ENCODE measurements at regions not wholly inside any gene's neighbourhood (a gene's known extent, or its start where the extent isn't known, plus 50 kb on each side); places are given as distances from the start of the nearest gene placed in this dataset.
A peak's percentile ranks its signal among the peaks of the same experiment; 100 is the strongest.

DNA sequence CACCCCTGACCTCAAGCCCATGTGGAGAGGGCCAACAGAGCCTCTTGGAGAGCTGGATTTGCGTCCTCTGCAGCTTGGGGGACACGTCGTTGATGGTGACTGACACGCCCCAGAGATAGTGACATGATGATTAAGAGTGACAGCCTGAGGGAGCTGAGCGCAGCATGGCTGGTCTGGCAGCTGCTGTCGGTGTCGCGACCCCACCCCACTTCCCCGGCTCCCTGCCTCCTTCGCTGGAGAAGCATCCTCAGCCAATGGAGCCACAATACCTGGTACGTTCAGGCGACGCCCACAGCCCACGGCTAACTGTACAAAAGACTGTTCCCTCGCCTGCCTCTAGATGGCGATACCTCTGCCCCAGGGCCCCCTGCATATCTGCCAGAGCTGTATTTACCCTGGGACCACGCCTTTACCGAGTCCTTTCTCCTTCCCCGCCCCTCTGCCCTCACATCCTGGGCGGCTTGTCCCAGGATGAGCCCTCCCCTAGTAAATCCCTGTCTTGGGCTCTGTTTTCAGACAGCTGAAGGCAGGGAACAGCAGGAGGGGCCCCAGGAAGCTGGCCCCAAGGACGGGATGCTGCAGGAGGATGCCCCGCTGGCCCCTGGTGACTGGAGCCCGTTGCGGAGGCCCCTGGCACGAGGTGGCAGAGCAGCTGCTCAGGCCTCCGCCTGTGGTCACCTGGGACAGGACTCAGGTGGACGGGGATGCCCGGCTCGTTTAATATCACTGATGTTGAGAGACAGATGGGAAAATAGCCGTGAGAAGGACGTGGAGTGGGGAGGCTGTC is 90.6 kb downstream of the RPS6KA4 start:
- H3K4me2 ChIP-seq (ENCODE audit: low read depth, low read length, poor library complexity, severe bottlenecking) = peak overlapping the region; percentile 75
- H3K4me1 ChIP-seq (ENCODE audit: insufficient read depth, low read length, poor library complexity, severe bottlenecking) = peaks cover 4% of the 10 kb centered on the region
- no peak overlapping the region for H3K9ac ChIP-seq (ENCODE audit: low read depth, low read length, poor library complexity, severe bottlenecking)
- H3K36me3 ChIP-seq (ENCODE audit: insufficient read depth, low read length) = no peaks in the 10 kb centered on the region
- no peaks in the 10 kb centered on the region for H3K9me2 ChIP-seq (replicated peaks; ENCODE audit: low read depth, low read length)
- no peaks in the 10 kb centered on the region for H4K20me1 ChIP-seq (ENCODE audit: insufficient read depth, low read length, poor library complexity, severe bottlenecking)
- TF ChIP-seq, protein P1, sequence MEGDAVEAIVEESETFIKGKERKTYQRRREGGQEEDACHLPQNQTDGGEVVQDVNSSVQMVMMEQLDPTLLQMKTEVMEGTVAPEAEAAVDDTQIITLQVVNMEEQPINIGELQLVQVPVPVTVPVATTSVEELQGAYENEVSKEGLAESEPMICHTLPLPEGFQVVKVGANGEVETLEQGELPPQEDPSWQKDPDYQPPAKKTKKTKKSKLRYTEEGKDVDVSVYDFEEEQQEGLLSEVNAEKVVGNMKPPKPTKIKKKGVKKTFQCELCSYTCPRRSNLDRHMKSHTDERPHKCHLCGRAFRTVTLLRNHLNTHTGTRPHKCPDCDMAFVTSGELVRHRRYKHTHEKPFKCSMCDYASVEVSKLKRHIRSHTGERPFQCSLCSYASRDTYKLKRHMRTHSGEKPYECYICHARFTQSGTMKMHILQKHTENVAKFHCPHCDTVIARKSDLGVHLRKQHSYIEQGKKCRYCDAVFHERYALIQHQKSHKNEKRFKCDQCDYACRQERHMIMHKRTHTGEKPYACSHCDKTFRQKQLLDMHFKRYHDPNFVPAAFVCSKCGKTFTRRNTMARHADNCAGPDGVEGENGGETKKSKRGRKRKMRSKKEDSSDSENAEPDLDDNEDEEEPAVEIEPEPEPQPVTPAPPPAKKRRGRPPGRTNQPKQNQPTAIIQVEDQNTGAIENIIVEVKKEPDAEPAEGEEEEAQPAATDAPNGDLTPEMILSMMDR (conservative IDR thresholded peaks at IDR 0.05; ENCODE audit: low read length) = peak; percentile 81
- TF ChIP-seq EZH2phosphoT487 (IDR thresholded peaks at IDR 0.05; ENCODE audit: borderline replicate concordance) = no peak
- no peaks in the 10 kb centered on the region for H3K27me3 ChIP-seq (ENCODE audit: insufficient read depth, low read length, poor library complexity, severe bottlenecking)
- peak overlapping the region; percentile 76 for H2AFZ ChIP-seq (ENCODE audit: low read length)
- H3K9me3 ChIP-seq (ENCODE audit: insufficient read depth, low read depth, low read length) = no peaks in the 10 kb centered on the region
- H3F3A ChIP-seq (ENCODE audit: low read depth) = no peaks in the 10 kb centered on the region
- H3K79me2 ChIP-seq (ENCODE audit: insufficient read depth, low read length) = no peaks in the 10 kb centered on the region
- peak overlapping the region; percentile 62 for H3K4me3 ChIP-seq (ENCODE audit: low read length, poor library complexity, severe bottlenecking)

DNA sequence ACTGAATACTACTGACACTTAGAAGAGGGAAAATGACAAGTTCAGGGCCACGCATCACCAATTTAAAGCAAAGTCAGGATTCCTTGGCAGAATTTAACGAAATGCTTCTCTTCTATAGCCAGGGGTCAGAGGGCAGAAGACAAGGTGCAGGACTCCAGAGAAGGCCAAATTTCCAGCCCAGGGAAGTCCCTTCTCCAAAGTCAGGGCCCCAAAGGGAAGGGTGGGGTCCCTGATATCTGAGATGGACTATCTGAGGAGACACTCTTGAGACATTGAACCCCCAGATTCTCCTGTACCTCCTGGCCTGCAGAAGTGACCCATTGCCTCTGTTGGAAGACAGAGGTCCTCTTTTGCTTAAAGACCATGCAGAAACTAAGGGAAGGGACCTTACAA is 91.2 kb downstream of the RPS6KA4 start:
- no peak overlapping the region for H3K9ac ChIP-seq (ENCODE audit: low read depth, low read length, poor library complexity, severe bottlenecking)
- H3K4me1 ChIP-seq (ENCODE audit: insufficient read depth, low read length, poor library complexity, severe bottlenecking) = peaks cover 4% of the 10 kb centered on the region
- H3K4me3 ChIP-seq (ENCODE audit: low read length, poor library complexity, severe bottlenecking) = no peak overlapping the region
- no peaks in the 10 kb centered on the region for H3K9me3 ChIP-seq (ENCODE audit: insufficient read depth, low read depth, low read length)
- H3F3A ChIP-seq (ENCODE audit: low read depth) = no peaks in the 10 kb centered on the region
- H3K27me3 ChIP-seq (ENCODE audit: insufficient read depth, low read length, poor library complexity, severe bottlenecking) = no peaks in the 10 kb centered on the region
- no peaks in the 10 kb centered on the region for H3K79me2 ChIP-seq (ENCODE audit: insufficient read depth, low read length)
- H3K36me3 ChIP-seq (ENCODE audit: insufficient read depth, low read length) = no peaks in the 10 kb centered on the region
- no peaks in the 10 kb centered on the region for H4K20me1 ChIP-seq (ENCODE audit: insufficient read depth, low read length, poor library complexity, severe bottlenecking)
- no peak for TF ChIP-seq EZH2phosphoT487 (IDR thresholded peaks at IDR 0.05; ENCODE audit: borderline replicate concordance)
- TF ChIP-seq, protein P1 (conservative IDR thresholded peaks at IDR 0.05; ENCODE audit: low read length) = no peak
- 0 out of 2 replicates have a peak overlapping the region, but pooled peaks have one; percentile 38 for H2AFZ ChIP-seq (ENCODE audit: low read length)
- H3K4me2 ChIP-seq (ENCODE audit: low read depth, low read length, poor library complexity, severe bottlenecking) = no peak overlapping the region
- no peaks in the 10 kb centered on the region for H3K9me2 ChIP-seq (replicated peaks; ENCODE audit: low read depth, low read length)

DNA sequence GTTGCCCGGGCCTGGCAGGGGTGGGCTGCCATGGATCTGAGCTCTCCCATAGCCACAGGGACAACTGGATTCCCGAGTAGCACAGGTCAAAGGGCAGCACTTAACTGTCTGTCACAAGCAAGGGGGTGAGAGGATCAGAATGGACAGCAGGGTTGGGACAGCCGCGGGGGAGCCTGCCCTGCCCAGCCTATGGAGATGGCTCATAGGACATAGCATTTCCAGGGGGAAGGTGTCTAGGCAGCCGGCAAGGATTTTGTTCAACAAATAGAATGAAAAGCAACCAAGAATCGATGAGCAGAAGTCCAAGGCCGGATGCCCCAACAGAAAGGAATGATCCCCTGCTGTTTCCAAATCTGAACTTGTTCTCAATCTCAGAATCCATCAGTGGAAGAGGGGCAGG is 92.9 kb downstream of the RPS6KA4 start:
- Histone ChIP-seq H3F3A (ENCODE audit: low read depth) (no peaks in the 10 kb centered on the region), H3K79me2 (ENCODE audit: insufficient read depth, low read length) (no peaks in the 10 kb centered on the region), H3K9me3 (ENCODE audit: insufficient read depth, low read depth, low read length) (no peaks in the 10 kb centered on the region), H3K4me1 (ENCODE audit: insufficient read depth, low read length, poor library complexity, severe bottlenecking) (peaks cover 4% of the 10 kb centered on the region), H3K9me2 (replicated peaks; ENCODE audit: low read depth, low read length) (no peaks in the 10 kb centered on the region), H3K9ac (ENCODE audit: low read depth, low read length, poor library complexity, severe bottlenecking) (no peak overlapping the region), H2AFZ (ENCODE audit: low read length) (no peak overlapping the region), H3K4me3 (ENCODE audit: low read length, poor library complexity, severe bottlenecking) (no peak overlapping the region), H4K20me1 (ENCODE audit: insufficient read depth, low read length, poor library complexity, severe bottlenecking) (no peaks in the 10 kb centered on the region), H3K36me3 (ENCODE audit: insufficient read depth, low read length) (no peaks in the 10 kb centered on the region), H3K27me3 (ENCODE audit: insufficient read depth, low read length, poor library complexity, severe bottlenecking) (no peaks in the 10 kb centered on the region), H3K4me2 (ENCODE audit: low read depth, low read length, poor library complexity, severe bottlenecking) (no peak overlapping the region)
- TF ChIP-seq, protein P1 (conservative IDR thresholded peaks at IDR 0.05; ENCODE audit: low read length) = no peak
- TF ChIP-seq EZH2phosphoT487 (IDR thresholded peaks at IDR 0.05; ENCODE audit: borderline replicate concordance) = no peak
